ENCODE measurements at regions not wholly inside any gene's neighbourhood (a gene's known extent, or its start where the extent isn't known, plus 50 kb on each side); places are given as distances from the start of the nearest gene placed in this dataset.

DNA sequence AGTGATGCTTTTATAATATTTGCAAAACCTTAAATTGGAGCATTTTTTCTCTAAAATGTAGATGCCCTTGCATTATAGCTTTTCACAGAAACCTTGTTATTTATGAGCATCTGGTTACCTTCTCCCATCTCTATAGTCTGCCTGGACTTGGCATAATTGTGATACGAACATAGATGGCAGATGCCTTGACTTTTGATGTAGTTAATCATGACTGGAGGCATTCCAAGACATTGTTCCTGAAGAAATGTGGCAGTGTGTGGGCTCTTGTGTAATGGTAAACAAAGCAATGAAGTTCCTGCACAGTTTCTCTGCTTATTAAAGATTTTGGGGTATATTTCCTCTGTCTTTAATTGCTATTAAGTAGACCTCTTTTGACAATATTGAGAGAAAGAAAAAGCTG is 500.1 kb downstream of the PCDH19 start:
- CTCF ChIA-PET: no interaction called here
- Histone ChIP-seq H3K9me3 (no peaks in the 10 kb centered on the region), H3K4me1 (no peaks in the 10 kb centered on the region), H3K27ac (no peak overlapping the region), H3K4me2 (no peak overlapping the region), H3K4me3 (no peak overlapping the region)
- ATAC-seq (no peak), DNase-seq (ENCODE audit: low read depth in 1 of 2, low spot score in 1 of 2) (no peak), FAIRE-seq (no peak)
- no peak for TF ChIP-seq HOXA7 (CRISPR knock-in tag; IDR thresholded peaks at IDR 0.05)
- TF ChIP-seq CBX2 (IDR thresholded peaks at IDR 0.05; ENCODE audit: borderline replicate concordance, low read depth): no peak
- no peak for TF ChIP-seq MYC (IDR thresholded peaks at IDR 0.05; ENCODE audit: borderline replicate concordance, low read length)
- TF ChIP-seq EHF (CRISPR knock-in tag; IDR thresholded peaks at IDR 0.05): no peak
- no peak for TF ChIP-seq REST (IDR thresholded peaks at IDR 0.05)
- TF ChIP-seq BHLHE40 (IDR thresholded peaks at IDR 0.05; ENCODE audit: low read depth, low read length): no peak
- no peak for TF ChIP-seq FOXS1 (CRISPR knock-in tag; IDR thresholded peaks at IDR 0.05)
- TF ChIP-seq PBX3 (IDR thresholded peaks at IDR 0.05): no peak
- TF ChIP-seq CHD4 (IDR thresholded peaks at IDR 0.05; ENCODE audit: borderline replicate concordance): no peak
- 0% methylated on average over 1 of the region's 1 CpG for WGBS (ENCODE audit: missing lambda C conversion rate)
- POLR2A ChIA-PET: no interaction called here

DNA sequence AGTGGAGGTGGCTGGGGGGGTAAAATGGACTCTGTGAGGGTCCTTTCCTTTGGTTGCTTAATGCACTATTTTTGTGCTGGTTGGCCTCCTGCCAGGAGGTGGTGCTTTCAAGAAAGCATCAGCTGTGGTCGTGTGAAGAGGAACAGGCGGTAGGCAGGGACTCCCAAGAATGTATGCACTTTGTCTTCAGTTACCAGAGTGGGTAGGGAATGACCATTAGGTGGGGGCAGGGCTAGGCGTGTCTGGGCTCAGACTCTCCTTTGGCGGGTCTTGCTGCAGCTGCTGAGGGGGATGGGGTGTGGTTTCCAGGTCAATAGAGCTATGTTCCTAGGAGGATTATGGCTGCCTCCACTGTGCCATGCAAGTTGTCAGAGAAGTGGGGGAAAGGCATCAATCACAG is 509.0 kb downstream of the PCDH19 start:
- no peak overlapping the region for H3K4me3 ChIP-seq
- no peak overlapping the region for H3K4me2 ChIP-seq
- no peak overlapping the region for H3K27ac ChIP-seq
- DNase-seq (ENCODE audit: low read depth in 1 of 2, low spot score in 1 of 2) (no peak), FAIRE-seq (no peak), ATAC-seq (no peak)
- H3K4me1 ChIP-seq: no peaks in the 10 kb centered on the region
- ChIA-PET POLR2A (no interaction called here), CTCF (no interaction called here)
- TF ChIP-seq EHF (CRISPR knock-in tag; IDR thresholded peaks at IDR 0.05): no peak
- no peak for TF ChIP-seq FOSL2 (IDR thresholded peaks at IDR 0.05)
- TF ChIP-seq FOSL2 (CRISPR knock-in tag; IDR thresholded peaks at IDR 0.05): no peak
- TF ChIP-seq RFX5 (IDR thresholded peaks at IDR 0.05): no peak
- no peak for TF ChIP-seq POLR2A (IDR thresholded peaks at IDR 0.05; ENCODE audit: low read length)
- no peaks in the 10 kb centered on the region for H3K9me3 ChIP-seq
- WGBS (ENCODE audit: missing lambda C conversion rate): 0% methylated on average over 4 of the region's 4 CpGs

GRCh38 chrX:99887918-99888317 is 522.2 kb downstream of the PCDH19 start:
- Histone ChIP-seq H3K4me3 (no peak overlapping the region), H3K9me3 (no peaks in the 10 kb centered on the region), H3K4me2 (no peak overlapping the region), H3K4me1 (no peaks in the 10 kb centered on the region), H3K27ac (no peak overlapping the region)
- POLR2A ChIA-PET: no interaction called here
- ATAC-seq (no peak), FAIRE-seq (no peak), DNase-seq (ENCODE audit: low read depth in 1 of 2, low spot score in 1 of 2) (no peak)
- CTCF ChIA-PET: no interaction called here
- TF ChIP-seq CTCF (IDR thresholded peaks at IDR 0.05) (no peak), FOSL2 (IDR thresholded peaks at IDR 0.05) (no peak), FOSL2 (CRISPR knock-in tag; IDR thresholded peaks at IDR 0.05) (no peak), MAZ (IDR thresholded peaks at IDR 0.05; ENCODE audit: borderline replicate concordance, low read depth, low read length) (no peak), BHLHE40 (IDR thresholded peaks at IDR 0.05; ENCODE audit: low read depth, low read length) (no peak), FOSB (CRISPR knock-in tag; IDR thresholded peaks at IDR 0.05) (no peak), ZNF302 (CRISPR knock-in tag; IDR thresholded peaks at IDR 0.05) (no peak), CHD2 (IDR thresholded peaks at IDR 0.05; ENCODE audit: low read length, partially characterized antibody) (no peak), KDM1A (IDR thresholded peaks at IDR 0.05; ENCODE audit: low read depth) (no peak), CBX8 (IDR thresholded peaks at IDR 0.05) (no peak), FOXS1 (CRISPR knock-in tag; IDR thresholded peaks at IDR 0.05) (no peak), SMC3 (IDR thresholded peaks at IDR 0.05) (no peak), PBX3 (IDR thresholded peaks at IDR 0.05) (no peak), HOXA7 (CRISPR knock-in tag; IDR thresholded peaks at IDR 0.05) (no peak), RARB (CRISPR knock-in tag; IDR thresholded peaks at IDR 0.05) (no peak)
- TF ChIP-seq, protein P1, sequence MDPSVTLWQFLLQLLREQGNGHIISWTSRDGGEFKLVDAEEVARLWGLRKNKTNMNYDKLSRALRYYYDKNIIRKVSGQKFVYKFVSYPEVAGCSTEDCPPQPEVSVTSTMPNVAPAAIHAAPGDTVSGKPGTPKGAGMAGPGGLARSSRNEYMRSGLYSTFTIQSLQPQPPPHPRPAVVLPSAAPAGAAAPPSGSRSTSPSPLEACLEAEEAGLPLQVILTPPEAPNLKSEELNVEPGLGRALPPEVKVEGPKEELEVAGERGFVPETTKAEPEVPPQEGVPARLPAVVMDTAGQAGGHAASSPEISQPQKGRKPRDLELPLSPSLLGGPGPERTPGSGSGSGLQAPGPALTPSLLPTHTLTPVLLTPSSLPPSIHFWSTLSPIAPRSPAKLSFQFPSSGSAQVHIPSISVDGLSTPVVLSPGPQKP (IDR thresholded peaks at IDR 0.05; ENCODE audit: low read depth, low read length): no peak
- WGBS (ENCODE audit: missing lambda C conversion rate): 28% methylated on average over 9 of the region's 18 CpGs

Measured in A549 (cell line).